CD14-positive monocyte (primary cell): ENCODE measurements at regions not wholly inside any gene's neighbourhood (a gene's known extent, or its start where the extent isn't known, plus 50 kb on each side); places are given as distances from the start of the nearest gene placed in this dataset.

Source experiments
- DNase-seq, 3 donors: peaks; one replicate each; pipeline ENCODE4 v3.0.0-alpha.2; 2011 to 2022
- H2AFZ ChIP-seq: 2 replicates; pipeline ENCODE4 v1.6.0; 2012; ENCODE audit warnings: mild to moderate bottlenecking, low read depth, low read length, inconsistent platforms; ENCODE audit not compliant: insufficient read depth, poor library complexity, severe bottlenecking
- H3K27ac ChIP-seq, 2 donors: 1 replicate in 1 of 2; 2 replicates in 1 of 2; pipeline ENCODE4 v1.5.1; 2012 to 2013; ENCODE audit warnings: low read length in 2 of 2, control low read depth in 1 of 2, inconsistent platforms in 1 of 2, low read depth in 1 of 2, mild to moderate bottlenecking in 1 of 2
- H3K27me3 ChIP-seq, 2 donors: one replicate each; pipeline versions ENCODE4 v1.6.0 to v1.6.1; 2011 to 2013; ENCODE audit warnings: low read length in 2 of 2; ENCODE audit not compliant: control insufficient read depth in 2 of 2, insufficient read depth in 2 of 2
- H3K36me3 ChIP-seq, 2 donors: replicated peaks in 1 of 2; 1 replicate in 1 of 2; 2 replicates in 1 of 2; pipeline versions ENCODE4 v1.5.1 to v1.6.1; 2012 to 2013; ENCODE audit warnings: low read length in 2 of 2, control low read depth in 1 of 2, inconsistent platforms in 1 of 2, mild to moderate bottlenecking in 1 of 2; ENCODE audit not compliant: insufficient read depth in 2 of 2, control insufficient read depth in 1 of 2
- H3K4me1 ChIP-seq, 2 donors: 1 replicate in 1 of 2; 2 replicates in 1 of 2; pipeline versions ENCODE4 v1.5.1 to v1.6.1; 2012 to 2013; ENCODE audit warnings: low read length in 2 of 2, control low read depth in 1 of 2, inconsistent platforms in 1 of 2, mild to moderate bottlenecking in 1 of 2, moderate library complexity in 1 of 2; ENCODE audit not compliant: insufficient read depth in 2 of 2, control insufficient read depth in 1 of 2
- H3K4me2 ChIP-seq: replicated peaks from 2 replicates; pipeline ENCODE3; 2012; ENCODE audit warnings: low read length, moderate library complexity, mild to moderate bottlenecking; ENCODE audit not compliant: poor library complexity, severe bottlenecking; ENCODE audit errors: extremely low read depth
- H3K4me3 ChIP-seq, 3 experiments: fragments of 200-600 bp in 1 of 3; sonication (generic) in 1 of 3; replicated peaks in 1 of 3; 1 replicate in 2 of 3; 2 replicates in 1 of 3; pipeline ENCODE4 v1.5.1; 2011 to 2013; ENCODE audit warnings: low read length in 3 of 3, mild to moderate bottlenecking in 3 of 3, control low read depth in 2 of 3, low read depth in 2 of 3, inconsistent platforms in 1 of 3, moderate library complexity in 1 of 3
- H3K79me2 ChIP-seq: 2 replicates; pipeline ENCODE4 v1.6.0; 2012; ENCODE audit warnings: mild to moderate bottlenecking, control low read depth, inconsistent platforms, low read length, moderate library complexity; ENCODE audit not compliant: insufficient read depth
- H3K9ac ChIP-seq: 2 replicates; pipeline ENCODE4 v1.6.0; 2017; ENCODE audit warnings: low read length, mild to moderate bottlenecking; ENCODE audit not compliant: insufficient read depth, poor library complexity, severe bottlenecking
- H3K9me3 ChIP-seq, 2 donors: replicated peaks in 1 of 2; 1 replicate in 1 of 2; 2 replicates in 1 of 2; pipeline versions ENCODE4 v1.5.1 to v1.6.1; 2012 to 2013; ENCODE audit warnings: low read length in 2 of 2, control low read depth in 1 of 2; ENCODE audit not compliant: control insufficient read depth in 1 of 2, insufficient read depth in 1 of 2
- H4K20me1 ChIP-seq: 2 replicates; pipeline ENCODE4 v1.6.0; 2012; ENCODE audit warnings: mild to moderate bottlenecking, low read length, control low read depth, moderate library complexity; ENCODE audit not compliant: insufficient read depth
- H3K27ac Mint-ChIP-seq, 7 donors: one replicate each; pipeline ENCODE4 v1.8.0; 2020; ENCODE audit warnings: mild to moderate bottlenecking in 7 of 7, mixed read lengths in 7 of 7, moderate library complexity in 6 of 7, inconsistent platforms in 2 of 7
- H3K27me3 Mint-ChIP-seq, 3 donors: one replicate each; pipeline ENCODE4 v1.8.0; 2021 to 2022; ENCODE audit warnings: low read depth in 3 of 3, mild to moderate bottlenecking in 3 of 3, mixed read lengths in 3 of 3, moderate library complexity in 3 of 3, inconsistent platforms in 1 of 3
- H3K36me3 Mint-ChIP-seq, 2 donors: one replicate each; pipeline ENCODE4 v1.8.0; 2020; ENCODE audit warnings: mixed read lengths in 2 of 2, inconsistent platforms in 1 of 2, mild to moderate bottlenecking in 1 of 2
- H3K4me1 Mint-ChIP-seq: one replicate; pipeline ENCODE4 v1.8.0; 2020; ENCODE audit warnings: mild to moderate bottlenecking, mixed read lengths
- H3K4me3 Mint-ChIP-seq, 2 donors: one replicate each; pipeline ENCODE4 v1.8.0; 2020; ENCODE audit warnings: mild to moderate bottlenecking in 2 of 2, mixed read lengths in 2 of 2, moderate library complexity in 1 of 2
- H3K9me3 Mint-ChIP-seq, 7 donors: one replicate each; pipeline ENCODE4 v1.8.0; 2020 to 2022; ENCODE audit warnings: mixed read lengths in 7 of 7, mild to moderate bottlenecking in 6 of 7, moderate library complexity in 6 of 7, inconsistent platforms in 2 of 7
- CTCF ChIP-seq: fragments of 200-600 bp; IDR thresholded peaks from one replicate; pipeline ENCODE4 v1.8.0; 2022; ENCODE audit warnings: antibody characterized with exemption, mild to moderate bottlenecking
- WGBS: methylation state at CpG from one replicate; pipeline ENCODE4 v1.1.5; 2013; ENCODE audit warnings: missing lambda C conversion rate; ENCODE audit not compliant: insufficient coverage; 5-methylcytosine and 5-hydroxymethylcytosine counted together
- intact Hi-C, 2 donors: fragments of 100-400 bp; cut with micrococcal nuclease; formaldehyde crosslinking; loops; one replicate each; pipeline versions ENCODE4 v1.15.0 to v1.15.1; 2023

GRCh38 chr6:88548891-88549505 is 382.9 kb upstream of the CNR1 start:
- H4K20me1 ChIP-seq, result no peaks in the 10 kb centered on the region
- H3K4me3 ChIP-seq, result no peak overlapping the region
- no peak for TF ChIP-seq CTCF
- WGBS, result 92% methylated on average over 4 of the region's 5 CpGs
- no peak overlapping the region for H2AFZ ChIP-seq
- H3K9ac ChIP-seq, result no peak overlapping the region
- H3K36me3 ChIP-seq, result no peaks in the 10 kb centered on the region
- no peak overlapping the region for H3K4me2 ChIP-seq
- peaks cover 19 to 20% of the 10 kb centered on the region in 2 donors for H3K9me3 ChIP-seq
- intact Hi-C loops, result no loop called here
- no peaks in the 10 kb centered on the region for H3K79me2 ChIP-seq
- H3K27ac Mint-ChIP-seq, result peak overlapping the region in 3 of 7 donors; percentile 39 to 60 (median 49)
- H3K4me3 Mint-ChIP-seq, result no peak overlapping the region
- no peaks in the 10 kb centered on the region for H3K27me3 ChIP-seq
- H3K36me3 Mint-ChIP-seq, result no peaks in the 10 kb centered on the region
- no peak for DNase-seq
- no peak overlapping the region for H3K27ac ChIP-seq
- no peaks in the 10 kb centered on the region for H3K4me1 Mint-ChIP-seq
- H3K27me3 Mint-ChIP-seq, result peaks cover 0 to 2% (median 2%) of the 10 kb centered on the region in 3 donors
- H3K4me1 ChIP-seq, result no peaks in the 10 kb centered on the region
- peaks cover 9 to 20% (median 15%) of the 10 kb centered on the region in 7 donors for H3K9me3 Mint-ChIP-seq

GRCh38 chr6:88547768-88548167 is 381.6 kb upstream of the CNR1 start:
- Histone ChIP-seq H4K20me1 (no peaks in the 10 kb centered on the region), H3K4me1 (no peaks in the 10 kb centered on the region), H3K27me3 (no peaks in the 10 kb centered on the region), H3K9ac (no peak overlapping the region), H3K36me3 (no peaks in the 10 kb centered on the region), H3K4me2 (no peak overlapping the region), H2AFZ (no peak overlapping the region), H3K4me3 (no peak overlapping the region), H3K79me2 (no peaks in the 10 kb centered on the region), H3K27ac (no peak overlapping the region), H3K9me3 (peaks cover 19 to 20% of the 10 kb centered on the region in 2 donors)
- Mint-ChIP-seq H3K9me3 (peaks cover 9 to 20% (median 15%) of the 10 kb centered on the region in 7 donors), H3K27me3 (peaks cover 0 to 4% (median 2%) of the 10 kb centered on the region in 3 donors), H3K4me3 (no peak overlapping the region), H3K4me1 (no peaks in the 10 kb centered on the region), H3K27ac (peak overlapping the region in 1 of 7 donors; percentile 28), H3K36me3 (no peaks in the 10 kb centered on the region)
- 93% methylated on average over 3 of the region's 6 CpGs for WGBS
- TF ChIP-seq CTCF, result no peak
- intact Hi-C loops, result no loop called here
- DNase-seq, result no peak
